ENCODE measurements at regions not wholly inside any gene's neighbourhood (a gene's known extent, or its start where the extent isn't known, plus 50 kb on each side); places are given as distances from the start of the nearest gene placed in this dataset.

GRCh38 chr13:90926459-90926858 is 421.0 kb upstream of the MIR17HG start:
- no peak for DNase-seq (ENCODE audit: low read depth in 1 of 2, low spot score in 1 of 2)
- H3K27ac ChIP-seq (replicated peaks), result no peak overlapping the region
- no peak overlapping the region for H3K4me3 ChIP-seq (replicated peaks; ENCODE audit: insufficient read depth, low read length)
- H3K27me3 ChIP-seq (ENCODE audit: insufficient read depth, poor library complexity, severe bottlenecking), result no peaks in the 10 kb centered on the region
- TF ChIP-seq GABPA (IDR thresholded peaks at IDR 0.05; ENCODE audit: low read depth) (no peak), REST (IDR thresholded peaks at IDR 0.05; ENCODE audit: insufficient replicate concordance, low read depth) (no peak), CTCF (IDR thresholded peaks at IDR 0.05; ENCODE audit: insufficient read depth, low read length) (no peak), SPI1 (IDR thresholded peaks at IDR 0.05; ENCODE audit: borderline replicate concordance, low read depth) (no peak), POLR2AphosphoS5 (IDR thresholded peaks at IDR 0.05; ENCODE audit: low read depth) (no peak)

GRCh38 chr13:90928109-90928508 is 419.4 kb upstream of the MIR17HG start:
- TF ChIP-seq SPI1 (IDR thresholded peaks at IDR 0.05; ENCODE audit: borderline replicate concordance, low read depth) (no peak), GABPA (IDR thresholded peaks at IDR 0.05; ENCODE audit: low read depth) (no peak), REST (IDR thresholded peaks at IDR 0.05; ENCODE audit: insufficient replicate concordance, low read depth) (no peak), POLR2AphosphoS5 (IDR thresholded peaks at IDR 0.05; ENCODE audit: low read depth) (no peak), CTCF (IDR thresholded peaks at IDR 0.05; ENCODE audit: insufficient read depth, low read length) (no peak)
- H3K4me3 ChIP-seq (replicated peaks; ENCODE audit: insufficient read depth, low read length), result no peak overlapping the region
- no peak overlapping the region for H3K27ac ChIP-seq (replicated peaks)
- DNase-seq (ENCODE audit: low read depth in 1 of 2, low spot score in 1 of 2), result no peak
- H3K27me3 ChIP-seq (ENCODE audit: insufficient read depth, poor library complexity, severe bottlenecking), result no peaks in the 10 kb centered on the region

- DNase-seq (ENCODE audit: low read depth in 1 of 2, low spot score in 1 of 2), result no peak
Observed at GRCh38 chr13:90933097-90933826, 414.2 kb upstream of the MIR17HG start.

More at GRCh38 chr13:90933097-90933826, 414.2 kb upstream of the MIR17HG start:
- no peaks in the 10 kb centered on the region for H3K27me3 ChIP-seq (ENCODE audit: insufficient read depth, poor library complexity, severe bottlenecking)
- TF ChIP-seq GABPA (IDR thresholded peaks at IDR 0.05; ENCODE audit: low read depth) (no peak), POLR2AphosphoS5 (IDR thresholded peaks at IDR 0.05; ENCODE audit: low read depth) (no peak), CTCF (IDR thresholded peaks at IDR 0.05; ENCODE audit: insufficient read depth, low read length) (no peak), SPI1 (IDR thresholded peaks at IDR 0.05; ENCODE audit: borderline replicate concordance, low read depth) (no peak)
- no peak overlapping the region for H3K4me3 ChIP-seq (replicated peaks; ENCODE audit: insufficient read depth, low read length)
- H3K27ac ChIP-seq (replicated peaks), result no peak overlapping the region
